OCI-LY3 (cell line): ENCODE measurements at regions not wholly inside any gene's neighbourhood (a gene's known extent, or its start where the extent isn't known, plus 50 kb on each side); places are given as distances from the start of the nearest gene placed in this dataset.

Experiments
- H2AFZ ChIP-seq: fragments of 200-600, 300-600 bp; shearing (Covaris generic); 2 replicates; pipeline ENCODE4 v1.6.0; 2014; ENCODE audit warnings: antibody characterized with exemption, low read depth, low read length
- H3K27ac ChIP-seq: fragments of 200-600, 300-600 bp; sonication (generic); 2 replicates; pipeline ENCODE4 v1.5.1; 2014; ENCODE audit warnings: mild to moderate bottlenecking, low read length, moderate library complexity, mixed read lengths
- H3K27me3 ChIP-seq: fragments of 200-600, 300-600 bp; sonication (generic); 2 replicates; pipeline ENCODE4 v1.6.1; 2014; ENCODE audit warnings: low read depth, low read length, mixed read lengths
- H3K36me3 ChIP-seq: fragments of 200-600, 300-600 bp; sonication (generic); replicated peaks from 2 replicates; pipeline ENCODE3; 2014; ENCODE audit warnings: low read depth, low read length, mixed read lengths
- H3K4me1 ChIP-seq: fragments of 300-600, 200-600 bp; sonication (generic); 2 replicates; pipeline ENCODE4 v1.6.1; 2014; ENCODE audit warnings: low read length, mixed read lengths
- H3K4me2 ChIP-seq: fragments of 200-600, 300-600 bp; sonication (generic); 2 replicates; pipeline ENCODE4 v1.6.1; 2014; ENCODE audit warnings: low read length, mixed read lengths
- H3K4me3 ChIP-seq: fragments of 300-600, 200-600 bp; sonication (generic); 2 replicates; pipeline ENCODE4 v1.5.1; 2014; ENCODE audit warnings: antibody characterized with exemption, mild to moderate bottlenecking, low read length, moderate library complexity
- H3K79me2 ChIP-seq: fragments of 300-600, 200-600 bp; shearing (Covaris generic); 2 replicates; pipeline ENCODE4 v1.6.1; 2014; ENCODE audit warnings: mild to moderate bottlenecking, low read length, mixed read lengths
- H3K9ac ChIP-seq: fragments of 300-600, 200-600 bp; shearing (Covaris generic); 2 replicates; pipeline ENCODE4 v1.6.0; 2014; ENCODE audit warnings: mild to moderate bottlenecking, low read length, moderate library complexity
- H3K9me3 ChIP-seq: fragments of 200-600, 300-600 bp; shearing (Covaris generic); 2 replicates; pipeline ENCODE4 v1.6.1; 2014; ENCODE audit warnings: low read length, mixed read lengths; ENCODE audit not compliant: insufficient read depth
- H4K20me1 ChIP-seq: fragments of 200-600, 300-600 bp; sonication (generic); 2 replicates; pipeline ENCODE4 v1.6.1; 2016; ENCODE audit warnings: low read length, mixed read lengths; ENCODE audit not compliant: insufficient read depth
- CTCF ChIP-seq: fragments of 200-600, 300-600 bp; sonication (generic); IDR thresholded peaks from 2 replicates; pipeline ENCODE4 v1.5.1; 2014; ENCODE audit warnings: antibody characterized with exemption, low read length, low read depth
- EZH2phosphoT487 ChIP-seq: fragments of 200-600 bp; shearing (Covaris generic); IDR thresholded peaks from 2 replicates; pipeline ENCODE4 v1.6.1; 2018; ENCODE audit warnings: antibody characterized with exemption, mixed run types, low read depth

DNA sequence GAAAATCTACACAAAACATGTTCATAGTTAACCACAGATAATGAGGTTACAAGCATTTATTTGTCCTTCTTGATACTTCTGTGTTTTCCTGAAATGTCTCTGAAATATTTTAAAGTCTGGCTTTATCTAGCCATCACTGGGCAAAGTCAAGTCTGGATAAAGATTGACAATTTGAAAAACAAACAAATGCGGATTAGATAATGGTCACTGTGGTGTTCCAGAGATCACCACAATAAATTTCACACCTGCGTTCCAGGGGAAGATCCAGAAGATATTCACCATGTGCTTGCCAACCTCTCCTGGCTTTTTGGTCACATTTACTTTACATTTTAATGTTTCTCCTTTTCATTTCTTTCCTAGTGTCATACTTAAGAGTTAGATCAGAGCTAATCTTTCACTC, 109.7 kb upstream of the CCDC28A start:
- H3K9ac ChIP-seq, result no peak overlapping the region
- no peak overlapping the region for H3K4me2 ChIP-seq
- H3K9me3 ChIP-seq, result no peaks in the 10 kb centered on the region
- no peaks in the 10 kb centered on the region for H3K79me2 ChIP-seq
- H3K27me3 ChIP-seq, result no peaks in the 10 kb centered on the region
- no peaks in the 10 kb centered on the region for H3K36me3 ChIP-seq
- TF ChIP-seq EZH2phosphoT487 (no peak), CTCF (no peak)
- H3K4me1 ChIP-seq, result peaks cover 4% of the 10 kb centered on the region
- H3K27ac ChIP-seq, result no peak overlapping the region
- no peaks in the 10 kb centered on the region for H4K20me1 ChIP-seq
- no peak overlapping the region for H2AFZ ChIP-seq
- no peak overlapping the region for H3K4me3 ChIP-seq

DNA sequence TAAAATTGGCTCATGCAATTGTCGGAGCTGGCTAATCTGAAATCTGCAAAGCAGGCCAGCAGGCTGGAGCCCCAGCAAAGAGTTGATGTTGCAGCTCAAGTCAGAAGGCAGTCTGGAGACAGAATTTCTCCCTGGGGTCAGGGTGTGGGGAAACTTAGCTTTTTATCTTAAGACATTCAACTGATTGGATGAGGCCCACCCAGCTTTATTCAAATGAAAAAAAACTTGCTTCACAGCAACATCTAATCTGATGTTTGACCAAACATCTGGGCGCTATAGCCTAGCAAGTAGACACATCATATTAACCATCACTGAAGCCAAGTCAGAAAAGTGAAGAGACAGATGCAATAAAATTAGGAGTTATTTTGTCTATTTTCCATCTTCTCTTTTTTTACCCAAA, 108.8 kb upstream of the CCDC28A start:
- no peaks in the 10 kb centered on the region for H3K9me3 ChIP-seq
- H3K9ac ChIP-seq, result no peak overlapping the region
- no peak overlapping the region for H3K4me2 ChIP-seq
- H3K36me3 ChIP-seq, result no peaks in the 10 kb centered on the region
- no peak overlapping the region for H3K4me3 ChIP-seq
- TF ChIP-seq CTCF, result no peak
- no peaks in the 10 kb centered on the region for H3K27me3 ChIP-seq
- H2AFZ ChIP-seq, result no peak overlapping the region
- no peaks in the 10 kb centered on the region for H3K79me2 ChIP-seq
- H4K20me1 ChIP-seq, result no peaks in the 10 kb centered on the region
- no peak overlapping the region for H3K27ac ChIP-seq
- H3K4me1 ChIP-seq, result peaks cover 4% of the 10 kb centered on the region

DNA sequence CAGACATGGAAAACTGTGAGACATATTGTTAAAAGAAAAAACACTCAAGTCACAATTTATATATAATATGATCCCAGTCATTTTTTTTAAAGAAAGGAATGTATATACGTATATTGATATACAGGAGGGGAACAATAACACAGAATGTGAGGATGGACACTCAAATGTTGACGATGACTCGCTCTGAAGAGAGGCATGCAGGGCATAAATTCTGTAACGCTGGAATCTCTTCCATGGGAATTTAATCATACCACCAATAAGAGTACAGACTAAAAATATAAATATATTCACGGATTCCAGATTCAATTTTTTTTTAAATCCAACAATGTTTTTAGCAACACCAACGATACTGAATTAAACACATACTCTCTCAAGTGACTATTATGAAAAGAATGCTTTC, 106.9 kb upstream of the CCDC28A start:
- no peak for TF ChIP-seq CTCF
- TF ChIP-seq EZH2phosphoT487, result no peak
- Histone ChIP-seq H3K27me3 (no peaks in the 10 kb centered on the region), H3K9ac (no peak overlapping the region), H4K20me1 (no peaks in the 10 kb centered on the region), H3K4me3 (no peak overlapping the region), H3K79me2 (no peaks in the 10 kb centered on the region), H3K9me3 (no peaks in the 10 kb centered on the region), H3K4me1 (no peaks in the 10 kb centered on the region), H3K4me2 (no peak overlapping the region), H3K27ac (no peak overlapping the region), H2AFZ (no peak overlapping the region), H3K36me3 (no peaks in the 10 kb centered on the region)

- Histone ChIP-seq H3K9me3 (no peaks in the 10 kb centered on the region), H4K20me1 (no peaks in the 10 kb centered on the region), H3K27ac (no peak overlapping the region), H3K4me3 (no peak overlapping the region), H2AFZ (no peak overlapping the region), H3K36me3 (no peaks in the 10 kb centered on the region), H3K4me2 (no peak overlapping the region), H3K79me2 (no peaks in the 10 kb centered on the region), H3K9ac (no peak overlapping the region), H3K27me3 (no peaks in the 10 kb centered on the region), H3K4me1 (no peaks in the 10 kb centered on the region)
- TF ChIP-seq EZH2phosphoT487 (no peak), CTCF (no peak)
Measured at GRCh38 chr6:138667408-138667807, 106.2 kb upstream of the CCDC28A start.
